ENCODE measurements at regions not wholly inside any gene's neighbourhood (a gene's known extent, or its start where the extent isn't known, plus 50 kb on each side); places are given as distances from the start of the nearest gene placed in this dataset.

DNA sequence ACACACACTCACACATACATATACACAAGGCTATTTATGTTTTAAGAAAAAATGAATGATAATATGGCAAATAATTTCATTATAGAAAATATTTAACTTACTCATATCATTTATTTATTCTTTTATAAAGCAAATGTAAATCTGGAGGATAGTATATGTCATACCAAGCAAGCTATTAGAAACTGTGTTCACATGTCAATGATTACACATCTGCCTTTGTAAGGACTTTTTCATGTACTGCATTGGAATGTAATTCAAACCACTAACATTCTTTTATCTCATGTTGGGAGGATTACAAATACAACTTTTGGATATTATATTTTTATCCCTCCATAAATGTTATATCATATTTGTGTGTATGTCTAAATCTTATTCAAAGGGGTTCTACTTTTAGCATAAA lies 1887.4 kb downstream of the NCAM2 start:
- Histone ChIP-seq H2AFZ (ENCODE audit: control insufficient read depth, low read depth, low read length) (no peak overlapping the region), H3K36me3 (ENCODE audit: control insufficient read depth in 2 of 2, insufficient read depth in 2 of 2, low read length in 1 of 2) (no peaks in the 10 kb centered on the region), H3K27ac (ENCODE audit: control insufficient read depth, insufficient read depth) (no peak overlapping the region), H4K20me1 (ENCODE audit: control insufficient read depth, insufficient read depth) (no peaks in the 10 kb centered on the region), H3K4me1 (ENCODE audit: control insufficient read depth, insufficient read depth, low read length) (no peaks in the 10 kb centered on the region), H3K79me2 (ENCODE audit: control insufficient read depth, insufficient read depth, low read length) (no peaks in the 10 kb centered on the region), H3K4me2 (ENCODE audit: control insufficient read depth, insufficient read depth) (no peak overlapping the region), H3K9ac (ENCODE audit: control insufficient read depth, insufficient read depth, low read length) (no peak overlapping the region), H3K27me3 (replicated peaks in 1 of 2; ENCODE audit: control insufficient read depth in 2 of 2, insufficient read depth in 2 of 2, low read length in 1 of 2) (no peaks in the 10 kb centered on the region), H3K9me3 (replicated peaks; ENCODE audit: control insufficient read depth, insufficient read depth, low read length) (no peaks in the 10 kb centered on the region), H3K4me3 (no peak overlapping the region)
- intact Hi-C loops (cut with micrococcal nuclease; ENCODE audit: unreplicated experiment) (no loop called here), in situ Hi-C loops (cut with MboI) (no loop called here)
- BruUV-seq (replicated peaks), result no TSS peak
- ATAC-seq (no peak), DNase-seq (ENCODE audit: low read depth, low spot score) (no peak), FAIRE-seq (no peak)
- ChIA-PET POLR2A (no interaction called here), RAD21 (ENCODE audit: unreplicated experiment) (no interaction called here), SMC1A (ENCODE audit: uncharacterized antibody, unreplicated experiment) (no interaction called here), CTCF (no interaction called here)
- TF ChIP-seq KLF5 (IDR thresholded peaks at IDR 0.05; ENCODE audit: partially characterized antibody), result no peak
- TF ChIP-seq FOS (IDR thresholded peaks at IDR 0.05; ENCODE audit: borderline replicate concordance, extremely low read depth, insufficient read length), result no peak
- no peak for TF ChIP-seq SRF (IDR thresholded peaks at IDR 0.05; ENCODE audit: low read depth in 2 of 2, low read length in 2 of 2)
- no peak for TF ChIP-seq ATF7 (IDR thresholded peaks at IDR 0.05; ENCODE audit: low read depth)
- TF ChIP-seq, protein P1, sequence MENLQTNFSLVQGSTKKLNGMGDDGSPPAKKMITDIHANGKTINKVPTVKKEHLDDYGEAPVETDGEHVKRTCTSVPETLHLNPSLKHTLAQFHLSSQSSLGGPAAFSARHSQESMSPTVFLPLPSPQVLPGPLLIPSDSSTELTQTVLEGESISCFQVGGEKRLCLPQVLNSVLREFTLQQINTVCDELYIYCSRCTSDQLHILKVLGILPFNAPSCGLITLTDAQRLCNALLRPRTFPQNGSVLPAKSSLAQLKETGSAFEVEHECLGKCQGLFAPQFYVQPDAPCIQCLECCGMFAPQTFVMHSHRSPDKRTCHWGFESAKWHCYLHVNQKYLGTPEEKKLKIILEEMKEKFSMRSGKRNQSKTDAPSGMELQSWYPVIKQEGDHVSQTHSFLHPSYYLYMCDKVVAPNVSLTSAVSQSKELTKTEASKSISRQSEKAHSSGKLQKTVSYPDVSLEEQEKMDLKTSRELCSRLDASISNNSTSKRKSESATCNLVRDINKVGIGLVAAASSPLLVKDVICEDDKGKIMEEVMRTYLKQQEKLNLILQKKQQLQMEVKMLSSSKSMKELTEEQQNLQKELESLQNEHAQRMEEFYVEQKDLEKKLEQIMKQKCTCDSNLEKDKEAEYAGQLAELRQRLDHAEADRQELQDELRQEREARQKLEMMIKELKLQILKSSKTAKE (IDR thresholded peaks at IDR 0.05; ENCODE audit: low read depth, poor library complexity, severe bottlenecking), result no peak
- no peak for TF ChIP-seq HDGF (IDR thresholded peaks at IDR 0.05)
- no peak for TF ChIP-seq TCF12 (IDR thresholded peaks at IDR 0.05; ENCODE audit: low read depth, low read length)
- no peak for TF ChIP-seq ZNF24 (IDR thresholded peaks at IDR 0.05)
- no peak for TF ChIP-seq IKZF1 (conservative IDR thresholded peaks at IDR 0.05)
- TF ChIP-seq, protein P2, sequence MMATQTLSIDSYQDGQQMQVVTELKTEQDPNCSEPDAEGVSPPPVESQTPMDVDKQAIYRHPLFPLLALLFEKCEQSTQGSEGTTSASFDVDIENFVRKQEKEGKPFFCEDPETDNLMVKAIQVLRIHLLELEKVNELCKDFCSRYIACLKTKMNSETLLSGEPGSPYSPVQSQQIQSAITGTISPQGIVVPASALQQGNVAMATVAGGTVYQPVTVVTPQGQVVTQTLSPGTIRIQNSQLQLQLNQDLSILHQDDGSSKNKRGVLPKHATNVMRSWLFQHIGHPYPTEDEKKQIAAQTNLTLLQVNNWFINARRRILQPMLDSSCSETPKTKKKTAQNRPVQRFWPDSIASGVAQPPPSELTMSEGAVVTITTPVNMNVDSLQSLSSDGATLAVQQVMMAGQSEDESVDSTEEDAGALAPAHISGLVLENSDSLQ (IDR thresholded peaks at IDR 0.05), result no peak
- no peak for TF ChIP-seq RAD51 (IDR thresholded peaks at IDR 0.05)
- no peak for TF ChIP-seq CBX3 (IDR thresholded peaks at IDR 0.05; ENCODE audit: borderline replicate concordance, low read depth)
- TF ChIP-seq STAT3 (IDR thresholded peaks at IDR 0.05; ENCODE audit: low read depth, low read length), result no peak
- TF ChIP-seq HDAC2 (IDR thresholded peaks at IDR 0.05), result no peak
- TF ChIP-seq SP1 (IDR thresholded peaks at IDR 0.05; ENCODE audit: low read depth, low read length), result no peak
- no peak for TF ChIP-seq SREBF2 (IDR thresholded peaks at IDR 0.05; ENCODE audit: low read length)
- TF ChIP-seq GABPA (IDR thresholded peaks at IDR 0.05; ENCODE audit: low read depth), result no peak
- no peak for TF ChIP-seq BACH1 (IDR thresholded peaks at IDR 0.05; ENCODE audit: borderline replicate concordance)
- TF ChIP-seq, protein P3, sequence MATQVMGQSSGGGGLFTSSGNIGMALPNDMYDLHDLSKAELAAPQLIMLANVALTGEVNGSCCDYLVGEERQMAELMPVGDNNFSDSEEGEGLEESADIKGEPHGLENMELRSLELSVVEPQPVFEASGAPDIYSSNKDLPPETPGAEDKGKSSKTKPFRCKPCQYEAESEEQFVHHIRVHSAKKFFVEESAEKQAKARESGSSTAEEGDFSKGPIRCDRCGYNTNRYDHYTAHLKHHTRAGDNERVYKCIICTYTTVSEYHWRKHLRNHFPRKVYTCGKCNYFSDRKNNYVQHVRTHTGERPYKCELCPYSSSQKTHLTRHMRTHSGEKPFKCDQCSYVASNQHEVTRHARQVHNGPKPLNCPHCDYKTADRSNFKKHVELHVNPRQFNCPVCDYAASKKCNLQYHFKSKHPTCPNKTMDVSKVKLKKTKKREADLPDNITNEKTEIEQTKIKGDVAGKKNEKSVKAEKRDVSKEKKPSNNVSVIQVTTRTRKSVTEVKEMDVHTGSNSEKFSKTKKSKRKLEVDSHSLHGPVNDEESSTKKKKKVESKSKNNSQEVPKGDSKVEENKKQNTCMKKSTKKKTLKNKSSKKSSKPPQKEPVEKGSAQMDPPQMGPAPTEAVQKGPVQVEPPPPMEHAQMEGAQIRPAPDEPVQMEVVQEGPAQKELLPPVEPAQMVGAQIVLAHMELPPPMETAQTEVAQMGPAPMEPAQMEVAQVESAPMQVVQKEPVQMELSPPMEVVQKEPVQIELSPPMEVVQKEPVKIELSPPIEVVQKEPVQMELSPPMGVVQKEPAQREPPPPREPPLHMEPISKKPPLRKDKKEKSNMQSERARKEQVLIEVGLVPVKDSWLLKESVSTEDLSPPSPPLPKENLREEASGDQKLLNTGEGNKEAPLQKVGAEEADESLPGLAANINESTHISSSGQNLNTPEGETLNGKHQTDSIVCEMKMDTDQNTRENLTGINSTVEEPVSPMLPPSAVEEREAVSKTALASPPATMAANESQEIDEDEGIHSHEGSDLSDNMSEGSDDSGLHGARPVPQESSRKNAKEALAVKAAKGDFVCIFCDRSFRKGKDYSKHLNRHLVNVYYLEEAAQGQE (IDR thresholded peaks at IDR 0.05; ENCODE audit: low read depth, low read length), result no peak
- no peak for TF ChIP-seq EZH2 (IDR thresholded peaks at IDR 0.05; ENCODE audit: borderline replicate concordance, control insufficient read depth, low read depth, low read length)
